Panc1 (cell line): ENCODE measurements at regions not wholly inside any gene's neighbourhood (a gene's known extent, or its start where the extent isn't known, plus 50 kb on each side); places are given as distances from the start of the nearest gene placed in this dataset.

Experiments
- ATAC-seq: fragments of 200-7000 bp; cut with Tn5 transposase; 2 replicates; pipeline ENCODE4 v1.9.1; 2020; ENCODE audit warnings: mild to moderate bottlenecking, moderate library complexity
- BruUV-seq: library from RNA; stranded (reverse); fragments of 400-500 nt; replicated peaks from 2 replicates; lab custom pipeline; 2021; lab: Mats Ljungman, UMichigan
- CTCF ChIA-PET: fragments of 300-600 bp; sonication (Branson Sonifier 250); formaldehyde crosslinking; loops from one replicate; lab custom pipeline; 2022; ENCODE audit warnings: antibody characterized with exemption; lab: Charles Lee
- POLR2A ChIA-PET: fragments of 300-600 bp; sonication (Branson Sonifier 250); formaldehyde crosslinking; loops from one replicate; lab custom pipeline; 2022; ENCODE audit warnings: antibody characterized with exemption; lab: Charles Lee
- DNase-seq: peaks from one replicate; pipeline ENCODE4 v3.0.0-alpha.2; 2010; ENCODE audit warnings: low read depth, low spot score
- H3K27ac ChIP-seq: 2 replicates; pipeline ENCODE4 v1.5.1; 2011; ENCODE audit warnings: mild to moderate bottlenecking, low read length, inconsistent platforms
- H3K27me3 ChIP-seq: fragments of 200-500 bp; sonication (Bioruptor generic); 2 replicates; pipeline ENCODE4 v1.6.0; 2014; ENCODE audit warnings: low read length, inconsistent platforms; ENCODE audit not compliant: control insufficient read depth, insufficient read depth
- H3K36me3 ChIP-seq: fragments of 200-500 bp; sonication (Bioruptor generic); 2 replicates; pipeline ENCODE4 v1.5.1; 2014; ENCODE audit warnings: inconsistent platforms, mild to moderate bottlenecking, low read length, moderate library complexity; ENCODE audit not compliant: control insufficient read depth, insufficient read depth
- H3K4me1 ChIP-seq: 2 replicates; pipeline ENCODE4 v1.5.1; 2011; ENCODE audit warnings: inconsistent platforms, mild to moderate bottlenecking, low read length, moderate library complexity; ENCODE audit not compliant: control insufficient read depth, insufficient read depth
- H3K4me3 ChIP-seq, 2 experiments: 2 replicates each; pipeline ENCODE4 v1.5.1; 2011 to 2012; ENCODE audit warnings: low read depth in 2 of 2, low read length in 2 of 2, mild to moderate bottlenecking in 2 of 2, inconsistent platforms in 1 of 2, moderate library complexity in 1 of 2
- H3K9me3 ChIP-seq: fragments of 200-500 bp; sonication (Bioruptor generic); 2 replicates; pipeline ENCODE4 v1.5.1; 2014; ENCODE audit warnings: low read depth, mild to moderate bottlenecking, inconsistent platforms, low read length, moderate library complexity; ENCODE audit not compliant: control insufficient read depth, insufficient read depth
- CTCF ChIP-seq: fragments of 450-650 bp; IDR thresholded peaks from 2 replicates; pipeline ENCODE4 v1.5.1; 2017; ENCODE audit warnings: mild to moderate bottlenecking
- POLR2AphosphoS5 ChIP-seq: IDR thresholded peaks from 2 replicates; pipeline ENCODE4 v1.6.1; 2012; ENCODE audit warnings: mild to moderate bottlenecking, low read depth, low read length, moderate library complexity
- REST ChIP-seq, 2 experiments: IDR thresholded peaks; 2 replicates each; pipeline ENCODE4 v1.6.1; 2011 to 2012; ENCODE audit warnings: low read depth in 2 of 2, control low read depth in 1 of 2, low read length in 1 of 2, mild to moderate bottlenecking in 1 of 2, moderate library complexity in 1 of 2; ENCODE audit not compliant: insufficient read depth in 1 of 2
- SIN3A ChIP-seq: IDR thresholded peaks from 2 replicates; pipeline ENCODE4 v1.6.1; 2012; ENCODE audit warnings: low read depth, mild to moderate bottlenecking, low read length, moderate library complexity, borderline replicate concordance; ENCODE audit not compliant: insufficient read depth
- TCF7L2 ChIP-seq: IDR thresholded peaks from 2 replicates; pipeline ENCODE4 v1.6.1; 2011; ENCODE audit warnings: mild to moderate bottlenecking, low read depth, low read length, inconsistent platforms
- in situ Hi-C: cut with HindIII; loops from 2 replicates; pipeline ENCODE4 v1.10.0; 2016; ENCODE audit warnings: low sequenced_read_pairs, low pct_unique_long_range_greater_than_20kb
- intact Hi-C: fragments of 100-400 bp; cut with micrococcal nuclease; formaldehyde crosslinking; loops from one replicate; pipeline ENCODE4 v1.10.0; 2022; ENCODE audit not compliant: unreplicated experiment

- ATAC-seq (no peak), DNase-seq (no peak)
- POLR2A ChIA-PET = no interaction called here
- intact Hi-C loops (no loop called here), in situ Hi-C loops (no loop called here)
- no peak overlapping the region for H3K27ac ChIP-seq
- BruUV-seq = no TSS peak
- no peaks in the 10 kb centered on the region for H3K9me3 ChIP-seq
- H3K36me3 ChIP-seq = no peaks in the 10 kb centered on the region
- TF ChIP-seq TCF7L2 (no peak), POLR2AphosphoS5 (no peak), REST (IDR thresholded peaks at IDR 0.05; ENCODE audit: insufficient read depth in 1 of 2, low read depth in 2 of 2, low read length in 1 of 2) (no peak), CTCF (no peak), SIN3A (no peak)
- no peaks in the 10 kb centered on the region for H3K27me3 ChIP-seq
- H3K4me3 ChIP-seq = no peak overlapping the region
- CTCF ChIA-PET = no interaction called here
- no peaks in the 10 kb centered on the region for H3K4me1 ChIP-seq
These were observed 404.8 kb downstream of the MAT2B start for GRCh38 chr5:163910226-163910625.

- intact Hi-C loops = no loop called here
These were observed 406.6 kb downstream of the MAT2B start for GRCh38 chr5:163912046-163912445.

More at GRCh38 chr5:163912046-163912445, 406.6 kb downstream of the MAT2B start:
- Histone ChIP-seq H3K36me3 (no peaks in the 10 kb centered on the region), H3K27me3 (no peaks in the 10 kb centered on the region), H3K27ac (no peak overlapping the region), H3K4me3 (no peak overlapping the region), H3K9me3 (no peaks in the 10 kb centered on the region), H3K4me1 (no peaks in the 10 kb centered on the region)
- POLR2A ChIA-PET = no interaction called here
- no peak for DNase-seq
- BruUV-seq = no TSS peak
- in situ Hi-C loops = no loop called here
- ATAC-seq = no peak
- CTCF ChIA-PET = no interaction called here
- no peak for TF ChIP-seq REST (IDR thresholded peaks at IDR 0.05; ENCODE audit: insufficient read depth in 1 of 2, low read depth in 2 of 2, low read length in 1 of 2)
